ENCODE measurements at regions not wholly inside any gene's neighbourhood (a gene's known extent, or its start where the extent isn't known, plus 50 kb on each side); places are given as distances from the start of the nearest gene placed in this dataset.

GRCh38 chr3:164848923-164849322, 229.4 kb downstream of the SI start:
- H3K36me3 ChIP-seq, result no peaks in the 10 kb centered on the region
- no peaks in the 10 kb centered on the region for H3K9me3 ChIP-seq
- TF ChIP-seq, protein P1, sequence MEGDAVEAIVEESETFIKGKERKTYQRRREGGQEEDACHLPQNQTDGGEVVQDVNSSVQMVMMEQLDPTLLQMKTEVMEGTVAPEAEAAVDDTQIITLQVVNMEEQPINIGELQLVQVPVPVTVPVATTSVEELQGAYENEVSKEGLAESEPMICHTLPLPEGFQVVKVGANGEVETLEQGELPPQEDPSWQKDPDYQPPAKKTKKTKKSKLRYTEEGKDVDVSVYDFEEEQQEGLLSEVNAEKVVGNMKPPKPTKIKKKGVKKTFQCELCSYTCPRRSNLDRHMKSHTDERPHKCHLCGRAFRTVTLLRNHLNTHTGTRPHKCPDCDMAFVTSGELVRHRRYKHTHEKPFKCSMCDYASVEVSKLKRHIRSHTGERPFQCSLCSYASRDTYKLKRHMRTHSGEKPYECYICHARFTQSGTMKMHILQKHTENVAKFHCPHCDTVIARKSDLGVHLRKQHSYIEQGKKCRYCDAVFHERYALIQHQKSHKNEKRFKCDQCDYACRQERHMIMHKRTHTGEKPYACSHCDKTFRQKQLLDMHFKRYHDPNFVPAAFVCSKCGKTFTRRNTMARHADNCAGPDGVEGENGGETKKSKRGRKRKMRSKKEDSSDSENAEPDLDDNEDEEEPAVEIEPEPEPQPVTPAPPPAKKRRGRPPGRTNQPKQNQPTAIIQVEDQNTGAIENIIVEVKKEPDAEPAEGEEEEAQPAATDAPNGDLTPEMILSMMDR (IDR thresholded peaks at IDR 0.05), result no peak
- no peak overlapping the region for H3K4me3 ChIP-seq
- intact Hi-C loops (cut with DNase I), result no loop called here
- H3K4me1 ChIP-seq, result no peaks in the 10 kb centered on the region
- no peak overlapping the region for H3K27ac ChIP-seq
- DNase-seq, result no peak
- ATAC-seq, result no peak
- H3K27me3 ChIP-seq, result no peaks in the 10 kb centered on the region

DNA sequence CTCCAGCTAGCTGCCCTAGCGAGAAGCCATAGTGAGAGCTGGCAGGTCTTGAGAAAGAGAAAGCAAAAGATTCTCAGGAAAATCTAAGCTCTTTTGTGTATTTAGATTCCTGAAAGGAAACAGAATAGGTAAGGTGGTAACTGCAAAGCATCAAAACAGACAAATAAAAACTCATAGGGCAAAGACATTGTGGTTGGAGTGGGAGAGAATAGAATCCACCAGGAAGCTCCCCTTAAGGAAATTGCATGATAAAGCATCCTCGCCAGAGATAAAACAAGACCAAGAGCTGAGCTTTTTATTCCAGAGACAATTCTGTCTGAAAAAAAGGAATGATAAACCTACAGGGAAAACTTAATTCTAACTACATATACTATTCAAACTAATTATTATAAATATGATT, 232.6 kb downstream of the SI start:
- no peaks in the 10 kb centered on the region for H3K27me3 ChIP-seq
- H3K36me3 ChIP-seq, result no peaks in the 10 kb centered on the region
- DNase-seq (no peak), ATAC-seq (no peak)
- H3K9me3 ChIP-seq, result no peaks in the 10 kb centered on the region
- TF ChIP-seq, protein P1 (IDR thresholded peaks at IDR 0.05), result no peak
- intact Hi-C loops (cut with DNase I), result no loop called here
- H3K4me1 ChIP-seq, result no peaks in the 10 kb centered on the region
- no peak overlapping the region for H3K27ac ChIP-seq
- no peak overlapping the region for H3K4me3 ChIP-seq

DNA sequence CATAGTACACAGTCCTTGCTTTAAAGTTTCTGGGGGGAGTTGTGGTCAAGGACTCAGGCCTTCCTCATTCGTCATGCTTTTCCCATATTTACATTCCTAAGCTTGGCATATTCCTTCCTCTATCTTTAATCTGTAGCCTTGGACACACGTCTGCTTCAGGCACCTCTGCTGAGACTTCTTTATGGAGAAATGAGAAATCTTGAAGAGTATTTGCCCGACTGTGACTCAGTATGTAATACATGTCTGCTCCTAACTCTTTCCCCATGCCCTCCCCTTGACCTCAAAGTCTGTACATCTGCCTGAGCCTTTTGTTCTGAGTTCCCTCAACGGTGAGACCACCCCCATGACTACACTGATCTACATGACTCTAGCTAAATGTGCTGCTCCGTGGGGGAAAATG, 246.1 kb downstream of the SI start:
- intact Hi-C loops (cut with DNase I), result no loop called here
- Histone ChIP-seq H3K4me1 (no peaks in the 10 kb centered on the region), H3K27me3 (no peaks in the 10 kb centered on the region), H3K9me3 (no peaks in the 10 kb centered on the region), H3K27ac (no peak overlapping the region), H3K36me3 (no peaks in the 10 kb centered on the region), H3K4me3 (no peak overlapping the region)
- TF ChIP-seq, protein P1 (IDR thresholded peaks at IDR 0.05), result no peak
- DNase-seq (no peak), ATAC-seq (no peak)

DNA sequence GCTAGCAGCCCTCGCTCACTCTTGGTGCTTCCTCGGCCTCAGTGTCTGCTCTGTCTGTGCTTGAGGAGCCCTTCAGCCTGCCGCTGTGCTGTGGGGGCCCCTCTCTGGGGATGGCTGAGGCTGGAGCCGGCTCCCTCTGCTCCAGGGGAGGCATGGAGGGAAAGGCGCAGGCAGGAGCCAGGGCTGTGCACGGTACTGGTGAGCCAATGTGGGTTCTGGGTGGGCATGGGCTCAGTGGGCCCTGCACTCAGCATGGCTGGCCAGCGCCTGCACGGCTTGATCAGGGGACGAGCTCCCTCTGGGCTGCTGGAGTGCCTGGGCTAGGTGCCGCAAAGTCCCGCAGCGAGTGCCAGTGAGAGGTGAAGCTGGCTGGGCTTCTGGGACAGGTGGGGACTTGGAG, 260.0 kb downstream of the SI start:
- H3K9me3 ChIP-seq, result no peaks in the 10 kb centered on the region
- H3K4me3 ChIP-seq, result no peak overlapping the region
- TF ChIP-seq, protein P1 (IDR thresholded peaks at IDR 0.05), result no peak
- H3K27me3 ChIP-seq, result no peaks in the 10 kb centered on the region
- intact Hi-C loops (cut with DNase I), result no loop called here
- peak; percentile 30 for ATAC-seq
- H3K36me3 ChIP-seq, result no peaks in the 10 kb centered on the region
- no peak overlapping the region for H3K27ac ChIP-seq
- H3K4me1 ChIP-seq, result no peaks in the 10 kb centered on the region
- DNase-seq, result no peak

- Histone ChIP-seq H3K27me3 (no peaks in the 10 kb centered on the region), H3K27ac (no peak overlapping the region)
- ATAC-seq, result no peak
Measured at GRCh38 chr3:164814106-164814505, 264.2 kb downstream of the SI start.

DNA sequence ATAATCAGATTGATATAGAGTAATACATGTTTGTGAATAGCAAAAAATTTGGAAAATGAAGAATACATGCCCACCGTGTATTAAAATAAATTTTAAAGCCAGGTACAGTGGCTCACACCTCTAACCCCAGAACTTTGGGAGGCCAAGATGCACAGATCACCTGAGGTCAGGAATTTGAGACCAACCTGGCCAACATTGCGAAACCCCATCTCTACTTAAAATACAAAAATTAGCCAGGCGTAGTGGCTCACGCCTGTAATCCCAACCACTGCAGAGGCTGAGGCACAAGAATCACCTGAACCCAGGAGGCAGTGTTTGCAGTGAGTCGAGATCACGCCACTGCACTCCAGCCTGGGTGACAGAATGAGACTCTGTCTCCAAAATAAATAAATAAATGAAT, 266.3 kb downstream of the SI start:
- H3K27me3 ChIP-seq, result no peaks in the 10 kb centered on the region
- no peak for DNase-seq
- H3K9me3 ChIP-seq, result no peaks in the 10 kb centered on the region
- intact Hi-C loops (cut with DNase I), result no loop called here
- TF ChIP-seq, protein P1 (IDR thresholded peaks at IDR 0.05), result no peak
- ATAC-seq, result no peak
- no peaks in the 10 kb centered on the region for H3K36me3 ChIP-seq
- no peak overlapping the region for H3K27ac ChIP-seq
- H3K4me3 ChIP-seq, result no peak overlapping the region
- no peaks in the 10 kb centered on the region for H3K4me1 ChIP-seq

More at GRCh38 chr3:164814106-164814505, 264.2 kb downstream of the SI start:
- TF ChIP-seq, protein P1 (IDR thresholded peaks at IDR 0.05), result no peak
- no peak for DNase-seq
- no peak overlapping the region for H3K4me3 ChIP-seq
- no peaks in the 10 kb centered on the region for H3K4me1 ChIP-seq
- intact Hi-C loops (cut with DNase I), result no loop called here
- H3K36me3 ChIP-seq, result no peaks in the 10 kb centered on the region
- no peaks in the 10 kb centered on the region for H3K9me3 ChIP-seq

Measured in upper lobe of right lung (tissue), 1 donor.